ENCODE measurements at regions not wholly inside any gene's neighbourhood (a gene's known extent, or its start where the extent isn't known, plus 50 kb on each side); places are given as distances from the start of the nearest gene placed in this dataset.

DNA sequence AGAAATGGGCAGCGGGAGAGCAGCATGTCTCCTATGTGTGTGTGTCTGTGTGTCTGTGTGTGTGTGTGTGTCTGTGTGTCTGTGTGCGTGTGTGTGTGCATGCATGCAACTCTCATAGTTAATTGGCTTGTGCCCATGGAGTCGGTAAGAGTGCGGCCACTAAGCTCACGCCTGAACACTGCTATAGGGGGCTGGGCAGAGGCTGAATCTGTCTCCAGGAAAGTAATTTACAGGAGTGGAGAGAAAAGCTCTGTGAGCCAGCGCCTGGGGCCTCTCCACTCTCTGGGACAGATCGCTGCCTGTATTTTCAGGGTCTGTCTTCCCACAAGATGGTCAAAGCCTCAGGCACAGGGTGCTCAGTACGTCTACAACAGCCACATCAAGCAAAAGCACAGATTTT, 553.4 kb downstream of the TNS1 start:
- H2BK5ac ChIP-seq (ENCODE audit: low read length), result no peak overlapping the region
- H3K18ac ChIP-seq (ENCODE audit: low read length), result no peak overlapping the region
- H3K14ac ChIP-seq (ENCODE audit: low read length), result no peak overlapping the region
- H3K23ac ChIP-seq (ENCODE audit: low read depth, low read length, poor library complexity), result no peak overlapping the region
- H3K36me3 ChIP-seq (replicated peaks in 1 of 2; ENCODE audit: control insufficient read depth in 2 of 2, insufficient read depth in 2 of 2, low read length in 2 of 2), result no peaks in the 10 kb centered on the region
- WGBS, 2 donors (ENCODE audit: extremely low coverage in 2 of 2, insufficient read length in 2 of 2, insufficient replicate concordance in 1 of 2), result no CpG with 5 or more reads among the region's 8 CpGs
- H3K9ac ChIP-seq (ENCODE audit: low read depth, low read length, poor library complexity), result no peak overlapping the region
- no peak overlapping the region for H3K27ac ChIP-seq (replicated peaks; ENCODE audit: low read length)
- H2BK12ac ChIP-seq (ENCODE audit: low read length), result no peak overlapping the region
- no peak overlapping the region for H3K4ac ChIP-seq (ENCODE audit: low read length)
- H3K27me3 ChIP-seq (ENCODE audit: control insufficient read depth in 3 of 3, insufficient read depth in 3 of 3, low read depth in 1 of 3, low read length in 3 of 3), result no peaks in the 10 kb centered on the region
- peaks cover 2 to 11% of the 10 kb centered on the region in 2 donors for H3K4me1 ChIP-seq (ENCODE audit: control insufficient read depth in 2 of 2, insufficient read depth in 1 of 2, low read depth in 1 of 2, low read length in 2 of 2)
- no peak overlapping the region for H4K91ac ChIP-seq (ENCODE audit: low read depth, low read length, poor library complexity)
- no peaks in the 10 kb centered on the region for H3K9me3 ChIP-seq (replicated peaks in 1 of 2; ENCODE audit: control insufficient read depth in 2 of 2, insufficient read depth in 1 of 2, low read depth in 1 of 2, low read length in 2 of 2)
- H2AK5ac ChIP-seq (ENCODE audit: low read depth, low read length), result no peak overlapping the region
- no peak overlapping the region for H2BK120ac ChIP-seq (ENCODE audit: low read depth, low read length)
- no peak overlapping the region for H4K8ac ChIP-seq (ENCODE audit: low read depth, low read length)
- H3K4me3 ChIP-seq (ENCODE audit: low read length in 2 of 2), result no peak overlapping the region
- DNase-seq (ENCODE audit: low spot score), result no peak
- no peak overlapping the region for H3K4me2 ChIP-seq (ENCODE audit: insufficient read depth, low read length, poor library complexity, severe bottlenecking)
- H2BK15ac ChIP-seq (ENCODE audit: low read length), result no peak overlapping the region
- peak overlapping the region; percentile 5 for H2AFZ ChIP-seq (ENCODE audit: low read length)
- no peaks in the 10 kb centered on the region for H3K79me1 ChIP-seq (ENCODE audit: low read depth, low read length)

DNA sequence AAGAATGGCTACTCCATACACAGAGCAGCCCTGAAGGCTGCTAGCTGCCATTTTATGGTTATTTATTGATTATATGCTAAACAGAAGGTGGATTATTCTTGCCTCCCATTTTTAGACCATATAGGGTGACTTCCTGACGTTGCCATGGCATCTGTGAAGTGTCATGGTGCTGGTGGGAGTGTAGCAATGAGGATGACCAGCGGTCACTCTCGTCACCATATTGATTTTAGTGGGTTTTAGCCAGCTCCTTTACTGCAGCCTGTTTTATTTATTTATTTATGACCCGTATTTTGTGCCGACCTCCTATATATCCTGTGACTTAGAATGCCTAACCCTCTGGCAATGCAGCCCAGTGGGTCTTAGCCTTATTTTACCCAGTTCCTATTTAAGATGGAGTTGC, 553.9 kb downstream of the TNS1 start:
- no peak overlapping the region for H3K4ac ChIP-seq (ENCODE audit: low read length)
- H2BK12ac ChIP-seq (ENCODE audit: low read length), result no peak overlapping the region
- peaks cover 2 to 11% of the 10 kb centered on the region in 2 donors for H3K4me1 ChIP-seq (ENCODE audit: control insufficient read depth in 2 of 2, insufficient read depth in 1 of 2, low read depth in 1 of 2, low read length in 2 of 2)
- H3K14ac ChIP-seq (ENCODE audit: low read length), result no peak overlapping the region
- H3K9me3 ChIP-seq (replicated peaks in 1 of 2; ENCODE audit: control insufficient read depth in 2 of 2, insufficient read depth in 1 of 2, low read depth in 1 of 2, low read length in 2 of 2), result no peaks in the 10 kb centered on the region
- peak overlapping the region; percentile 5 for H2AFZ ChIP-seq (ENCODE audit: low read length)
- no peak for DNase-seq (ENCODE audit: low spot score)
- whole genome bisulfite sequencing, 2 donors (ENCODE audit: extremely low coverage in 2 of 2, insufficient read length in 2 of 2, insufficient replicate concordance in 1 of 2), result no CpG with 5 or more reads among the region's 5 CpGs
- H3K4me3 ChIP-seq (ENCODE audit: low read length in 2 of 2), result no peak overlapping the region
- no peak overlapping the region for H4K8ac ChIP-seq (ENCODE audit: low read depth, low read length)
- no peak overlapping the region for H3K9ac ChIP-seq (ENCODE audit: low read depth, low read length, poor library complexity)
- no peak overlapping the region for H4K91ac ChIP-seq (ENCODE audit: low read depth, low read length, poor library complexity)
- no peaks in the 10 kb centered on the region for H3K79me1 ChIP-seq (ENCODE audit: low read depth, low read length)
- H2BK120ac ChIP-seq (ENCODE audit: low read depth, low read length), result no peak overlapping the region
- no peak overlapping the region for H2AK5ac ChIP-seq (ENCODE audit: low read depth, low read length)
- H2BK5ac ChIP-seq (ENCODE audit: low read length), result no peak overlapping the region
- no peak overlapping the region for H3K27ac ChIP-seq (replicated peaks; ENCODE audit: low read length)
- H3K18ac ChIP-seq (ENCODE audit: low read length), result no peak overlapping the region
- no peaks in the 10 kb centered on the region for H3K27me3 ChIP-seq (ENCODE audit: control insufficient read depth in 3 of 3, insufficient read depth in 3 of 3, low read depth in 1 of 3, low read length in 3 of 3)
- no peak overlapping the region for H2BK15ac ChIP-seq (ENCODE audit: low read length)
- H3K36me3 ChIP-seq (replicated peaks in 1 of 2; ENCODE audit: control insufficient read depth in 2 of 2, insufficient read depth in 2 of 2, low read length in 2 of 2), result no peaks in the 10 kb centered on the region
- no peak overlapping the region for H3K4me2 ChIP-seq (ENCODE audit: insufficient read depth, low read length, poor library complexity, severe bottlenecking)
- H3K23ac ChIP-seq (ENCODE audit: low read depth, low read length, poor library complexity), result no peak overlapping the region

DNA sequence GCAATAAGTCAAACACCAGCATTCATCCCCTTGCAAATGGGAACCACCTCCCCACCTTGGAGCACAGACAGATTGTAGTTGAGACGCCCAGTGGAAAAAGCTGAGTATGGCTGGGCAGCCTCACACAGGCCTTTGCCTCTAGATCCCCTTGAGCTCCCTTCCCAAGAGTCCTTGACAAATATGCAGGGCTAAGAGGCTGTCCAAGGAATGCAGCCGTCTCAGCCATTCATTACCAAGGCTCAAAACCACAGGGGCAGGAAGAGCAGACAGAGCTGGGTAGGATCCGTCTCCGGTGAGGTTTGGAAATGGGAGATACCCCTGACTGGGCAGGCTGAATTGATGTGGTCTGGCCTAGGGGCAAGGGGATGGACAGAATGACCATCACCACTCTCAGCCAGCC, 557.1 kb downstream of the TNS1 start:
- H2BK120ac ChIP-seq (ENCODE audit: low read depth, low read length), result no peak overlapping the region
- H3K4ac ChIP-seq (ENCODE audit: low read length), result no peak overlapping the region
- no peak overlapping the region for H3K18ac ChIP-seq (ENCODE audit: low read length)
- no peak overlapping the region for H3K4me3 ChIP-seq (ENCODE audit: low read length in 2 of 2)
- H3K23ac ChIP-seq (ENCODE audit: low read depth, low read length, poor library complexity), result no peak overlapping the region
- H2BK12ac ChIP-seq (ENCODE audit: low read length), result no peak overlapping the region
- no peak overlapping the region for H3K4me2 ChIP-seq (ENCODE audit: insufficient read depth, low read length, poor library complexity, severe bottlenecking)
- H3K79me1 ChIP-seq (ENCODE audit: low read depth, low read length), result no peaks in the 10 kb centered on the region
- no peak for DNase-seq (ENCODE audit: low spot score)
- peak overlapping the region; percentile 12 for H2AFZ ChIP-seq (ENCODE audit: low read length)
- H3K9me3 ChIP-seq (replicated peaks in 1 of 2; ENCODE audit: control insufficient read depth in 2 of 2, insufficient read depth in 1 of 2, low read depth in 1 of 2, low read length in 2 of 2), result peaks cover 0 to 6% of the 10 kb centered on the region in 2 donors
- peaks cover 0 to 3% of the 10 kb centered on the region in 2 donors for H3K4me1 ChIP-seq (ENCODE audit: control insufficient read depth in 2 of 2, insufficient read depth in 1 of 2, low read depth in 1 of 2, low read length in 2 of 2)
- no peak overlapping the region for H4K8ac ChIP-seq (ENCODE audit: low read depth, low read length)
- H2AK5ac ChIP-seq (ENCODE audit: low read depth, low read length), result no peak overlapping the region
- no peak overlapping the region for H4K91ac ChIP-seq (ENCODE audit: low read depth, low read length, poor library complexity)
- no peak overlapping the region for H3K14ac ChIP-seq (ENCODE audit: low read length)
- no peaks in the 10 kb centered on the region for H3K36me3 ChIP-seq (replicated peaks in 1 of 2; ENCODE audit: control insufficient read depth in 2 of 2, insufficient read depth in 2 of 2, low read length in 2 of 2)
- no peaks in the 10 kb centered on the region for H3K27me3 ChIP-seq (ENCODE audit: control insufficient read depth in 3 of 3, insufficient read depth in 3 of 3, low read depth in 1 of 3, low read length in 3 of 3)
- WGBS, 2 donors (ENCODE audit: extremely low coverage in 2 of 2, insufficient read length in 2 of 2, insufficient replicate concordance in 1 of 2), result no CpG with 5 or more reads among the region's 4 CpGs
- no peak overlapping the region for H2BK5ac ChIP-seq (ENCODE audit: low read length)
- H2BK15ac ChIP-seq (ENCODE audit: low read length), result no peak overlapping the region
- H3K9ac ChIP-seq (ENCODE audit: low read depth, low read length, poor library complexity), result no peak overlapping the region
- no peak overlapping the region for H3K27ac ChIP-seq (replicated peaks; ENCODE audit: low read length)

DNA sequence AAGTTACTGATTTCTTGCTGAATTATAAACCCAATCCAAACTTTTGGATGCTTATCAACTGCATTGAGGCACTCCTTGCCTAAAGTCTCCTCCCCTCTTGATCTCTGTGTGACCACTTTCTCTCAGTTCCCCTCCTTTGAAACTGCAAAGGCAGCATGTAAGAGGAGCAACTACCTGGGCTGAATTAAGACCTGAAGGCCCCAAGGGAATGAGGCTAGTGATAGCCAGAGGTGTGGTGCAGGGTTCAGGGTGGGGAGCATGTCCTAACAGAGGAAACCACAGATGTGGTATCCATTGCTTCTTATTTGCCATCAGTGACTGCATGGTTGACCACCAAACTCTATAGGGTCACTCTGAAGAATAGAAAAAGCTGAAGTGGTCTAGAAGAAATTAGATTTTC, 557.9 kb downstream of the TNS1 start:
- no peaks in the 10 kb centered on the region for H3K27me3 ChIP-seq (ENCODE audit: control insufficient read depth in 3 of 3, insufficient read depth in 3 of 3, low read depth in 1 of 3, low read length in 3 of 3)
- no peak overlapping the region for H3K4me2 ChIP-seq (ENCODE audit: insufficient read depth, low read length, poor library complexity, severe bottlenecking)
- no peak overlapping the region for H2AK5ac ChIP-seq (ENCODE audit: low read depth, low read length)
- H3K23ac ChIP-seq (ENCODE audit: low read depth, low read length, poor library complexity), result no peak overlapping the region
- no peak overlapping the region for H2BK15ac ChIP-seq (ENCODE audit: low read length)
- H4K91ac ChIP-seq (ENCODE audit: low read depth, low read length, poor library complexity), result no peak overlapping the region
- no peak overlapping the region for H3K4me3 ChIP-seq (ENCODE audit: low read length in 2 of 2)
- no peak overlapping the region for H3K18ac ChIP-seq (ENCODE audit: low read length)
- no peak for DNase-seq (ENCODE audit: low spot score)
- H2BK5ac ChIP-seq (ENCODE audit: low read length), result no peak overlapping the region
- peaks cover 0 to 3% of the 10 kb centered on the region in 2 donors for H3K4me1 ChIP-seq (ENCODE audit: control insufficient read depth in 2 of 2, insufficient read depth in 1 of 2, low read depth in 1 of 2, low read length in 2 of 2)
- H4K8ac ChIP-seq (ENCODE audit: low read depth, low read length), result no peak overlapping the region
- no peak overlapping the region for H3K4ac ChIP-seq (ENCODE audit: low read length)
- H2BK120ac ChIP-seq (ENCODE audit: low read depth, low read length), result no peak overlapping the region
- H3K9me3 ChIP-seq (replicated peaks in 1 of 2; ENCODE audit: control insufficient read depth in 2 of 2, insufficient read depth in 1 of 2, low read depth in 1 of 2, low read length in 2 of 2), result peaks cover 0 to 6% of the 10 kb centered on the region in 2 donors
- no peaks in the 10 kb centered on the region for H3K36me3 ChIP-seq (replicated peaks in 1 of 2; ENCODE audit: control insufficient read depth in 2 of 2, insufficient read depth in 2 of 2, low read length in 2 of 2)
- no peak overlapping the region for H3K14ac ChIP-seq (ENCODE audit: low read length)
- H3K79me1 ChIP-seq (ENCODE audit: low read depth, low read length), result no peaks in the 10 kb centered on the region
- H2BK12ac ChIP-seq (ENCODE audit: low read length), result no peak overlapping the region
- no peak overlapping the region for H3K27ac ChIP-seq (replicated peaks; ENCODE audit: low read length)
- H3K9ac ChIP-seq (ENCODE audit: low read depth, low read length, poor library complexity), result no peak overlapping the region
- no peak overlapping the region for H2AFZ ChIP-seq (ENCODE audit: low read length)

Data from neuronal stem cell (in vitro differentiated cells).